PC-3 (cell line): ENCODE measurements at regions not wholly inside any gene's neighbourhood (a gene's known extent, or its start where the extent isn't known, plus 50 kb on each side); places are given as distances from the start of the nearest gene placed in this dataset.

Experiments
- EZH2 ChIP-seq: fragments of 300-600 bp; sonication (generic); IDR thresholded peaks from one replicate; pipeline ENCODE4 v1.6.1; 2017; ENCODE audit warnings: antibody characterized with exemption, mild to moderate bottlenecking, low read length; ENCODE audit not compliant: unreplicated experiment
- EZH2phosphoT487 ChIP-seq: fragments of 300-600 bp; sonication (generic); IDR thresholded peaks from 2 replicates; pipeline ENCODE4 v1.6.1; 2018; ENCODE audit warnings: mild to moderate bottlenecking, antibody characterized with exemption, low read length, borderline replicate concordance
- TF ChIP-seq, protein P1 (sequence below): fragments of 300-600 bp; sonication (generic); conservative IDR thresholded peaks from 2 replicates; pipeline ENCODE4 v1.5.1; 2017; ENCODE audit warnings: antibody characterized with exemption, low read depth, mild to moderate bottlenecking, low read length

DNA sequence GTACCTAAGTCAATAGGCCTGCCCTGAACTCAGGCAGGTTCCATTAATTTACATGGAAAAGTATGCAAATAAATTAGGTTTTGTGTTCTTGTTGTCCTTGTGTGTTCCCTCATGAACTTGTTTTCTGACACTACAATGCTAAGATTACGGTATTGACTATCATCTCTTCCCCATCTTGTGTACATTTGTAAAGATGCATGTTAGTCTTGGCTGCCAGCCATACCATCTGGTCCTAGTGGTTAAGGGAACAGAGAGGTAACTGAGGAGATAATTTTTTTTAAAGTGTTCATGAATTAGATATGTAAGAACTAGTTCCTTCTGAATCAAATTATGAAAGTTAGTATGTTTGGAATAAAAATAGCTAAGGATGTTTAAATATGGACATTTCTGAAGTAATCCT lies 167.6 kb upstream of the ADAMTS5 start:
- TF ChIP-seq, protein P1, sequence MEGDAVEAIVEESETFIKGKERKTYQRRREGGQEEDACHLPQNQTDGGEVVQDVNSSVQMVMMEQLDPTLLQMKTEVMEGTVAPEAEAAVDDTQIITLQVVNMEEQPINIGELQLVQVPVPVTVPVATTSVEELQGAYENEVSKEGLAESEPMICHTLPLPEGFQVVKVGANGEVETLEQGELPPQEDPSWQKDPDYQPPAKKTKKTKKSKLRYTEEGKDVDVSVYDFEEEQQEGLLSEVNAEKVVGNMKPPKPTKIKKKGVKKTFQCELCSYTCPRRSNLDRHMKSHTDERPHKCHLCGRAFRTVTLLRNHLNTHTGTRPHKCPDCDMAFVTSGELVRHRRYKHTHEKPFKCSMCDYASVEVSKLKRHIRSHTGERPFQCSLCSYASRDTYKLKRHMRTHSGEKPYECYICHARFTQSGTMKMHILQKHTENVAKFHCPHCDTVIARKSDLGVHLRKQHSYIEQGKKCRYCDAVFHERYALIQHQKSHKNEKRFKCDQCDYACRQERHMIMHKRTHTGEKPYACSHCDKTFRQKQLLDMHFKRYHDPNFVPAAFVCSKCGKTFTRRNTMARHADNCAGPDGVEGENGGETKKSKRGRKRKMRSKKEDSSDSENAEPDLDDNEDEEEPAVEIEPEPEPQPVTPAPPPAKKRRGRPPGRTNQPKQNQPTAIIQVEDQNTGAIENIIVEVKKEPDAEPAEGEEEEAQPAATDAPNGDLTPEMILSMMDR = no peak
- no peak for TF ChIP-seq EZH2
- no peak for TF ChIP-seq EZH2phosphoT487
